NCI-H524 treated with DMSO at 0.1 percent for 48 hours (cell line): ENCODE measurements at regions not wholly inside any gene's neighbourhood (a gene's known extent, or its start where the extent isn't known, plus 50 kb on each side); places are given as distances from the start of the nearest gene placed in this dataset.
"Not testable (repeated sequence)": the region's sequence is repeated elsewhere in the genome, so short reads cannot be mapped to it uniquely, and the experiment has no call there.

Source experiments
- DNase-seq: peaks from one replicate; lab custom pipeline; 2025; lab: John Stamatoyannopoulos, UW

DNA sequence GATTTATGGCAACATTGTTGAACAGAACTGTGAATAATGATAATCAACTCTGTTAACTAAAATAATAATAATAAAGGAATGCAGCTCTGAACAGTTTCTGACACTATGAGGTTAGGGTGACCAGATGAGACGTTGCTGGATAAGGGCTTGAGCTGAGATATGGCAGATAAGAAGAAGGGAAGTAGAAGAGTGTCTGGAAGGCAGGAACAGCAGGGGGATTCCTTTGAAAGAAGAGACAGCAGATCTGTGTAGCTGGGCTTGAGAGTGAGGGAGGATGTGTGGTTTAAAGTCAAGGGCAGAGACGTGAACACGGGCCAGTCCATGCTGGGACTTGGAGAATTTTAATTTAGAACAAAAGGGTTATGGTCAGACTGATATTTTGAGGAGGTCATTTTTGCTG, 273.1 kb upstream of the SLC14A2 start:
- DNase-seq: no peak

DNA sequence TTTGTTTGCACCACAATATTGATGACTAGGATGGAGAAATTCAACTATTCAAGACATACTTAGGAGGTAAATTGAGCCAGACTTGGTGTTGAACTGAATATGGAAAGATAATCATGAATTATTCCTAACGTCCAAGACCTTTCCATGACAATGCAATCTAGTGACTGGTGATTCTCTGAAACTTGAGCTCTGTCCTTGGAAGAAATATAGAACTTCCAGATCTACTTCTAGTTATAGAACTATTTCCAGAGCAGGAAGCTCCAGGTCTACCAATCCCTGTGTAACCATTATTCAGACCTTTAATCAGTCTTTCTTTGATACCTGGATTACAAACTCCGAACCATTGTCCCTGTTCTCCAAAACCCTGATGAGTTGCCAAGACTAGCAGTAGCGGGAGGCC, 272.6 kb upstream of the SLC14A2 start:
- DNase-seq: no peak

DNA sequence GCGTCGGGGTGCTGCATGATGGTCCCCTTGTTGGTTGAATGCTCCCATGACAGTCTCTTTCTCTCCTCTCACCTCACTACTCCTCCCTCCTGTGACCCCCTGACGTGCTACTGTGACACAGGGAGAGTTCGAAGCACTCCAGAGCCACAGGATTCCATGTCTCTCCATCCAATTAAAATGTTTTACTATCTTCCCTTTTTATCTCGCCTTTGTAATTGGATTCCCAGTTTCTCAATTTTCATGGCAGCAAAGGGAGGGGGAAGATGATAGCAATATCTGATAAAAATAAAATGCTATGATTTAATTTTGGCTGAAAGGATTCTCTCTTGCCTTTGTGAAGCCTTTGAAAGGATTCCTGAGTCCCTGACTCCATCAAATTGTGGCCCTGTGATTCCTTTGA, 271.9 kb upstream of the SLC14A2 start:
- DNase-seq: no peak

DNA sequence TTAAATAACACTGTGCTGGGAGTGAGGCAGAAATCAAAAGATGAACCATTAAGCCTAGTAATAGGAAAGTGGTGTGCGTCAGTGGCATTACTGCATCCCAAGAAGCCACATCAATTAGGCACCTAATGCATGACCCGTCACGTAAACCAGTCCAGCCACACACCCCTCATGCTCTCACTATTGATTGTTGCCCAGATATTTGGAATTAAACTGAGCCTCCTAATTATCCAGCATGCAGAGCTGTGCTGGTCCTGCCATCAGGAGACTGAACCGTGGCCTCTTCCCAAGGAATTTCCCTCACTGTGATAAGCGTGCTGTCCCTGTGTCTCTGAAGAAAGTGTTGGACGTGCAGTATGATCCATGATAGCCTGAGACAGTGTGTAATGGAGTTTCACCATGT, 270.6 kb upstream of the SLC14A2 start:
- not testable (repeated sequence) for DNase-seq

DNA sequence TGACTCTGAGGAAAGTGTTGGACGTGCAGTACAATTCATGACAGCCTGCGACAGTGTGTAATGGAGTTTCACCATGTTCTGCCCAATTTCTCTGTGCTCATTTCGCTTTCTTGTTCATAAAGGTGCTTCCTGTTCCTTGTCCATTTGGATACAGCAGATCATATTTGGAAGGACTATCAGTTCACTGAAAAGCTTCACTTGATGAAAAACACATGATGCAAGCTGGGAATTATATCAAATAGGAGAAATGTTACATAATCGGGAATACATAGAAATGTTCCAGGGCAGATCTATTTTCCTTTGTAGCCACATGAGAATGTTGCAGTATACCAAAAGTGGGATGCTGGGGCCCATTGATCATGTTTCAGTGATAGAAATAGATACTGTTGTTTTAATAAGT, 266.3 kb upstream of the SLC14A2 start:
- DNase-seq: no peak

DNA sequence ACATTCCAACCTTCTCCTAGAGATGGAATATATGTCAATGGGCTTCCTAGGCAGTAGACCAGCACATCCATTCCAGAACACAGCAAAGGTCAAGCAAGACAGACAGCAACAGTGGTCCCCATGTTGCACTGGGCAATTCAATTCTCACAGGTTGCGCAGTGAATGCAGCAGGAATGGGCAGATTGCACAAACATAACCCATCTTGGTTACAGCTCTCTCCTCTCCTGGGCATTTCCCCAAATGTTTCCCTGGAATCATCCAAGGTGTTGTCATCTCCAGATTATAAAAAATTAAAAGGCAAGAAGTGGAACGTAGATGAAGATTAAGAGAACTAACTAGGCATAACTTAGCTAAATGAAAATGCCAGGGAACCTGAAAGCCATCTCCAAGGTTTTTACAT, 265.8 kb upstream of the SLC14A2 start:
- DNase-seq: no peak

DNA sequence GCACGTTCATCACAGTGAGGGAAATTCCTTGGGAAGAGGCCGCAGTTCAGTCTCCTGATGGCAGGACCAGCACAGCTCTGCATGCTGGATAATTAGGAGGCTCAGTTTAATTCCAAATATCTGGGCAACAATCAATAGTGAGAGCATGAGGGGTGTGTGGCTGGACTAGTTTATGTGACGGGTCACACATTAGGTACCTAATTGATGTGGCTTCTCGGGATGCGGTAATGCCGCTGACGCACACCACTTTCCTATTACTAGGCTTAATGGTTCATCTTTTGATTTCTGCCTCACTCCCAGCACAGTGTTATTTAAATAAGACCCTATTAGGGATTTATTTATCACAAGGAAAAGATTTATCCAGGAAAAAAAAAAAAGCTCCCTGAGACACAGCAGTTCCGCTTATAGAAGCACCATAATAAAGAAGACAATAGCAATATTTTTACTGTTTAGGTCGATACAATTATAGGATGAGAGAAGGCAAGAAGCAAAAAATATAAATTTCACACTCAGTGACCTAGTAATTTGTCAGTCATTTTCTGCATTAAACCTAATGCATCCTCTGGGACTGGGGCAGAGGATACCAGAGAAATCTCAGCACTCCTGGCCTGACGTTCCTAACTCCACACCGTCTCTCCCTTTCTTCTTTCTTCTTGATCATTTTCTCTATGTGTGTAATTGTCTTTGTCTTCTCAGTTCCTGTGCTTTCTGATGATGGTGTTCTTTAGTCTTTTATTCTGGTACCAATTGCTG, 264.7 kb upstream of the SLC14A2 start:
- no peak for DNase-seq

DNA sequence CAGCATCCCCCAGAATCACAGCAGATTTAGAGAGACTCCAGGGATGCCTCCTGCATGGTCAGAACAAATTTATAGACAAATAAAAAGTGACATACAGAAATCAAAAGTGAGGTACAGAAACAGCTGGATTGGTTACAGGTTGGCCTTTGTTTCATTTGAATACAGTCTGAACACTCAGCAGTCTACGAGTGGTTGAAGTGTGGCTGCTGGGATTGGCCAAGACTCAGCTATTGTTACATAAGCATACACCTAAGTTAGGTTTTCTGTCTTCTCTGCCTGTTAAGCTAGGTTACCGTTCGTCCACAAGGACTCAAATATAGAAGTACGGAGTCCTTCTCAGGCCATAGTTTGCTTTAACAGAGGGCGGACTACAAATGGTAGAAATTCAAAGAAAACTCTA, 262.4 kb upstream of the SLC14A2 start:
- no peak for DNase-seq

DNA sequence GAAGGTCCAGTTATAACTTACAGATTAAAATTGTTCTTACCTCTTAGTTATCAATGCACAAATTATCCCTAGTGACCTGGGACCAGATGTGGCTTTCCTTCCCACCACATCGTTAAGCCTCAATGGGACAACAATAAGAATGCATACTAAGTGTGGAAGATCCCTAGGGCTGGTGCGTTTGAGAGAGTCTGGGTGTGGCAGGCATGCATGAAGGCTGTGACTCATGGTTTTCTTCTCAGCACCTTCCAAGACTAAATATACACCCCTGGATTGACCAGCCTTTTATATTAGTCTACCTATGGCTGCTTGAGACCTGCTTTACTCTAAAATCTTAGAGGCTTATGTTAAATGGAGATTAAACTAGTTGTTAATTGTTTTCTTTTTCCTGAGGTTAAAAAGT, 261.7 kb upstream of the SLC14A2 start:
- DNase-seq: no peak

DNA sequence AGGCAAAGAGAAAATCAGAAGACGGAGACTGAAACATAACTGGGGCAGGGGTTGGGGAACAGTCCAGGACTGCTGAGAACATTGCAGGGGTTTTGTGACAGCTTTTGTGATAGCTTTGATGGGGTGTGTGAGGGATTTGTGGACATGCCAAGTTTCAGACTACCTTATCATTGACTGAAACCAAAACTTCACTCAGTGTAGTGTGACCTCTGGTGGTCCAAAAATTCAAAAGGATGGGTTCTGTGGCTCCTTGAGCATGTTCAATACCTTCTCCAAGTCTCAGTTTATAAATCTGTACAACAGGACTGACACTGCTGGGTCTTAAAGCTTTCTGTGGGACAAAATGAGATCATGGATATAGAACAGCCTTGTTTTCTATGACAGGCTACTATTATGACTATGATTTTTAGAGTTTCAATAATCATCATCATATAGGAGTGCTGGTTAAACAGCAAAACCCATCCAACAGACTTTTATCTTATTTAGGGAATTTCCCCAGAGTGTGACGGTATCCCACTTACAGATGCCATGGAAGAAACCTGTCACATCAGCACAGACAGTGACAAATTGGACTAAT, 259.2 kb upstream of the SLC14A2 start:
- no peak for DNase-seq

DNA sequence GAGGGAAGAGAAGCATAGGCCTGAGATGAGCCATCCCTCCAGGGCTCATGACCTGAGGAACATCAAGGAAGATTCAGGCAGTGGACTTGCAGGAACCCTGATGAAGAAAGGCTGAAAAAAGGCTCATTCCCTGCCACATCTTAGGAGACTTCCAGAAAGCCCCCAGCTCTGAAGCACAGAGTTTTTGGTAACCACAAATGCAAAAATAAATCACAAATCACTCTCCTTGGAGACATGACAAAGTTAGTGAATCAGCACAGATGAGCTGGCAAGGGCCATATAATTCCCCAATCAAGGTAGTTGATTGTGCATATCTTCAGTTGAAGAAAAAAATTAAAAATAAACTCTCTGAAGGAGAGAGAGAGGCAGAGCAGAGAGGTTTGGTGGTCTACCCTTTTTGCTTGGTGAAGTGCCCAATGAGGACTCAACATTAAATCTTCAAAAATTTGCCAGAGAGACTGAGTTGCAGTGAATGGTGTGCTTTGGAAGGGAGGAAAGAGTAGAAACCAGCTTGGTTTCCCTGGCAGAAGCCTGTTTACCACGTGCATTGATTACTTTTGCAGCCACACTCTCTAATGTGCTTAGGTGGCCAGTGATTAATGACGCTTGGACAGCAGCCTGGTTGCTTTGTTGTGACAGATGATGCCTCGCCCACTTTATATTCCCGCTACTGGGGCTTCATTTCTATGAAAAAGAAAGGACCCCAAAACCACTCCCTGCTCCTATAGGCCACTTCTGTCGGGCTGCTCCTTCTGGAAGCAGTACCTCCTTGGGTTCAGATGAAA, 257.4 kb upstream of the SLC14A2 start:
- DNase-seq: no peak

DNA sequence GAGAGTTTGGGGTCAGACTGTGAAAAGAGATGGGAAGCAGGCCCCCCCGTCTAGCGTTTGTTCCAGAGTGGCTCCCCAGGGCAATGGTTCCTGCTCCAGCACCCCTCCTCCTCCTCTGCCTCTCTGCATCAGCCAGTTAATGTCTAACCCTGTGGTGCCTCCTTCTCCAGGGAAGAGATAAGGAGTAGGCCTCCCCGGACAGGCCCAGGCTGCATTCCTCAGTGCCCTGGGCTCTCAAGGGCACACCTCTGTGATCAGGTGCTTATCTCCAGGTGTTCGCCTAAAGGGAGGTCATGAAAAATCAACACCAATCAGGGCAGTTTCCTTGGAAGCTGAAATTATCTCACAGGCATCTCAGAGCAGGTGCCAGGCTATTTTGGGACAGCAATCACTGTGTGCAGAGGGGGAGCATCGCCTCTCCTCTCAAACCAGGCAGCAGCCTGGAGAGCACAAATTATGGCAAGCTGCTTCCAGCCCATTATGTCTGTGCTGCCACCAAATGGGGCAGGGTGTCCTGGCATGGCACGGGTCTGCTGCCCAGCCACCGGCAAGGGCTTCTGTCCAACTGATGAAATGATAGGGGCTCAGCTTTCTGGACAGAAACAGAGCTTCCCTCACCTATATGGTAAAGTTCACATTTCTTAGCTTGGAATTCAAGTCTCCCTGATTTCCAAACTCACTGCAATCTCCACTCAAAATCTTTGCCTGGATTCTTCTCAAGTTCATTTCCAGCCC, 255.8 kb upstream of the SLC14A2 start:
- DNase-seq: no peak

DNA sequence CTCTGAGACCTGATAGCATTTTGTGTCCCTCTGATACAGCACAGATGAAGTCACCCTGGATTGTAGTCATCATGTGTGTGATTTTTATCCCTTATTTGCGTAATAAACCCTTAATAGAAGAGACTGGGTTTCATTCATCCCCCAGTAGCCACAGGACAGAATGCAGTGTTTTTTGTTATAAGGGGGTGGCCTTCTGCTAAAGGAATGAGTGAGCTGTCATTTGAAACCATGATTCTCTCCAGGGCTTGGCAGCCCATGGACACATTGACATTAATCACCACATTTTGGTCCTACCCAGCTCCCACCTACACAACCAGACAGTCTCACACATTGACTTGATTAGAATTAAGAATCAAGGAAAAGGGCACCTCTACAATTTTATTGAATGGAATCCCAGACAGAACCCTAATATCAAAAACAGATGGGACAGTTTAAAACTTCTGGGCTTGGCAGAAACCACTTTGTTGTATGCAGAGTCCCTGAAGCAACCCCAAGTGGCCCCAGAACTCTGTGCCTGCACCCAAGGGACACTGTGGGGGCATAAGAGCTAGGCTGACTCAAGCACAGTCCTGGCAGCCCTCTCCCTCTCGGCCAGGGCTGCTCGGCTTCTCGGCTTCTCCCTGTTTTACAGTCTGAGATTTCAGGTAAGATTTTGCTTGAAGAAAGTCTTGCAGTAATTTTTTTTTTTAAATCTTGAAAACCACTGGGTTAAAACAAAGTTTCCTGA, 254.0 kb upstream of the SLC14A2 start:
- DNase-seq: no peak

DNA sequence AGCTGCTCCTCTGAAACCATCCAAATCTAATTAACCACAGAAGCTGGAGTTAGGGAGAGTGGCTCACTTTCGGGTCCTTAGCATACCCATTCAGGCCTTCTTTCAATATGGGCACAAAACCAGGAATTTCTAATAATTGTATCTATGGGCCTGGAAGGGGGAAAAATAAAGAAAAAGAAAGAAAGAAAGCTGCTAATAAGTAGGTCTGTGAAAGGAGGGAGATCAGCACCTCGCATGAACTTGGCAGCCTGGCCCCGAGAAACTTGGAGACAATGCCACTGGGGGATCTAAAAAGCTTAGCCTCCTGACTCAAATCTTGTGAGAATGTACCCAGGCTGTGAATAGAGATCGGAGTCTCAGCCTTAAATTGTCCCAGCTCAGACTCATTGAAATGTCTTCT, 252.1 kb upstream of the SLC14A2 start:
- no peak for DNase-seq

DNA sequence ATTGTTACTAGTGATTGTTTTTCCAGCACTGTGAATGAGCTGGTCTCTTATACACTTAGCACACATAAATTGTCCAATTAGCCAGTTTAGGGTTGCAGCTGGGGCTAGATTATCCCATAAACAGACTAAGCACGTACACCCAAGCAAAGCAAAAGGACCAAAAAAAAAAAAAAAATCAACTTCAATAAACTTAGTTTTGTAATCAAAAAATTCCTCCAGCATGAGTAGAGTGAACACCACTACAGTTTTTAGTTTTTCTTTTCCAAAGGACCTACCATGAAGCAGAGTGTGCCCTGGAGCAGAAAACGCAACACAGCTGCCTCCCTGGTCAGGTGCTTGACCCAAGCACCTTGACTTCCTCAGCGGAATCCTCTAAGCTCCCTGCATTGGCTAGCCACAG, 249.4 kb upstream of the SLC14A2 start:
- no peak for DNase-seq

DNA sequence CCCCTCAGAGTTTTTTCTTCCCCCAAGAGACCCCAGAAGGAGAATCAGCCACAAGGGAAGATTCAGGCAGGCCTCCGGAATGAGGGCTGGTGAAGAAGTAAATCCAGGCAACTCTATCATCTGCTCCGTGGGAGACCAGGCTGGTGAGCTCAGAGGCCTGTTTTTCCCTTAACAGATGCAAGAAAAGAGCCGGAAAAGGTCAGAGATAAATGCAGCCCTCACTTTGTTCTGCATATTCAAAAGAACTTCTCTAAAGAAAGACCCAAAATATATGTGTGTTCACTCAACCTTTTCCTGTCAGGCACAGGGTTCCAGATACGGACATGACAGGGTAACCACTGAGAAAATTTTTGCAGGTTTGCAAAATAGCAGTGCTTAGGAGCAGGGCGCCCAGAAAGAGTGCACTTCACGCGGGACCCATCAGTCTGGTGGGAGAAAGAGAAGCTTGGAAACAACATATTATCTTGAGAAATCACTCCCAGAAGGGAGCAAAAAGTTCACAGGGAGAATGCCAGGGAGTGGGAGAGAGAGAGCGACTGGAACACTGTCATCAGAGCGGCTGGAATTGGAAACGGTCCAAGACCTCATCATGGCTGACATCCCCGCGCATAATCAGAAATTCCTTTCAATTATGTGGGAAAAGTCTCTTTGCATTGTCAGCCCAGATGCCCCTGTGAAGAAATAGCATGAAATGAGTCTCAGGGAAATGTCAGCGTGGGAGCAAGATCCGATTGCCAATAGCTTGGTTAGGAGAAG, 244.8 kb upstream of the SLC14A2 start:
- no peak for DNase-seq

DNA sequence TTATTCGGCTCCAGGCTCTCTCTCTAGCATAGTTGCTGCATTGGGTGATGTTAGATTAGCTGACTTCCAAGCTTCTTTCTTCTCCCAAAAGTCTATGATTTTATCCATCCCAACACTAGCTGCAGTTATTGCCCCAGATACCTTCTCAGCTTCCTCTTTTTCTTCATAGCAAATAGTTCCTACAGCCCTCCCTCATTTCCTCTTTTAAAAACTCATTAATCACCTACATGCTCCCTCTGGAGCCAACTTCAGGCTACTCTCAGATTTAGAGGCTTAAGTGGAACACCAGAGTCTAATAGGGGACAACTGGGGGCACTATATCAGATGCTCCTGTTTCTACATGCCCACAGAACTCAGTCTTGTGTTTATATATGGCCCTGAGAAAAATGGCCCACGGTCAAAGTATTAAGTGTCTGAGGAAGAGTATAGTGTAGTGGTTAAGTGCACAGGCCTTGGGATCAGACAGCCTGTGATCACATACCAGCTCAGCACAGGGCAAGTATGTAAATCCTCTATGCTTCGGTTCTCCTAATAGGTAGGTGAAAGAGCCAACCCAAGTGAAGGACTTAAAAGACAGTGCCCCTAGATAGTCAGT, 241.9 kb upstream of the SLC14A2 start:
- DNase-seq: no peak

DNA sequence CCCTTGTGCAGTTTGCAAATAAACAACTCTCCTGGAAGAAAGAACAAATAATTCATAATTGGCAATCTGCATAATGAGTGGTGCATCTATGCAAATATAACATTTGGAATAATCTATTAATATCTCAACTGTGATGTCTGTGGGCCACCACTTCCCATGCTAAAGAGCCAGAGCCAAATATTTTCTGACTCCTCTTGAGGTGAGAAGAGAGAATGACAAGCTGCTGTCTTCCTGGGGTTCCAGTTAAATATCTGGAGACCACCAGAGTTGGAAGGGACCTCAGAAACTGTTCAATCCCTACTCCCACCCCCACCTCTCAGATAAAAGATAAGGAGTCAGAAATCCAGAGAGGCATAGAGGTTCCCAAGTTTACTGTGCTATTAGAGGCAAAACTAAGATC, 241.0 kb upstream of the SLC14A2 start:
- DNase-seq: no peak

DNA sequence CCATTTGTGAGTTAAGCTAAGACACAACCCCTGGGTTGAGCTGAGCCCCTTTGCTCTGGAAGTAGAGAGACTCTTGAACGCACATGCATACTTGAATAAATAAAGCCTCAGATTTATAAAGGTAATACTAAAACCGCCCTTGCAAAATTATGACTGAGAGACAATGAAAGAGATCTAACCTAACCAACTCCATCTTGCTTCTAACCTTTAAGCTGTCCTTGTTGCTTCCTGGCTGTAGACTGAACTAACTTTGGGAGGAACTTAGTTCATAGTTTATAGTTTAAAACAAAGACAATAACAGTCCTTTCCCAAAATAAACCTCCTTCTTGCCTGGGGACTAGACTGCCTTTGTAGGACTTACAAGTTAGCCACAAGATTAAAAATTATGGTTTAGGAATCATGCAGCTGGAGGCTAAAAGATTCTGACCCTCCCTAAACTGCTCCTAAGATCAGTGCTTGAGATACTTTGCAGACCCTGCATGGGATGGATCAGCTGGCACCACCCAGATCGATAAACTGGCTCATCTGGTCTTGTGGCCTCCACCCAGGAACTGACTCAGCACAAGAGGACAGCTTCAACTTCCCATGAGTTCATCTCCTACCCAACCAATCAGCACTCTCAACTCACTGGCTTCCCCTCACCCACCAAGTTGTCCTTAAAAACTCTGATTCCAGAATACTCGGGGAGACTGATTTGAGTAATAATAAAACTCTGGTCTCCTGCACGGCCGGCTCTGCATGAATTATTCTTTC, 240.2 kb upstream of the SLC14A2 start:
- no peak for DNase-seq

DNA sequence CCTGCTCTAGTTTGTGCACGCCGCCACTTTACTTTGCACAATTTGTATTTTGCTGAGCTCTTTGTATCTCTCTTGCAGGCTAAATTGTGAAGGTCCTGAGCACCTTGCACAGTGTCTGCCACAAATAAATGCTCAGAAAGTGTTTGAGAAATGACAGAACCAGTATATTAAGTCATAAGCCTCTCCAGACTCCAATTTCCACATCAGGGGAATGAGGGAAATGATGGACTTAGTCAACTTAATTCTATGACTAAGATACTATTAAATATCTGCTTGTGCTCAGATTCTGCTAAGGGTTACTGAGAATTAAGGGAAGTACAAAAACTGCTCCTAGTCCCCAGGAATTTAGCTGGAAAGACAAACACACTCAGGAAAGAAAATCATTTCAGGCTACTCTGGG, 239.1 kb upstream of the SLC14A2 start:
- no peak for DNase-seq
